ENCODE measurements at regions not wholly inside any gene's neighbourhood (a gene's known extent, or its start where the extent isn't known, plus 50 kb on each side); places are given as distances from the start of the nearest gene placed in this dataset.
"Not testable (repeated sequence)": the region's sequence is repeated elsewhere in the genome, so short reads cannot be mapped to it uniquely, and the experiment has no call there.

DNA sequence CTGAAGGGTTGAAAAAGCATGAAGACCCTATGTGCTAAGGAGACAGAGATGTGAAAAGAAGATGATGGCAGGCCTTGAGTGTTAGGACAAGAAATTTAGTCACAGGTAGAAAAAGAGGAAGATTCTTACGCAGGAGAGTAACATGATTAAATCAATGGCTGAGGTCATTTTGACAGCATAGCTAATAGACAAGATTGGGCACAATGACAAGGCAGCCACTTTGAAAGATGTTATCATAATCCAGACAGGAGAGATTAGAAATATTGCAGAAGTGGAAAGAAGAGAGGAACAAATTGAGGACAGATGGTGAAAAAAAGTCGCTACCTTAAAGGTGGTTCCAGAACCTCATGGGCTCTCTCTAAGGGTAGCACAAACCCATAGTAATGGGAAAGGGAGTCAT lies 228.8 kb upstream of the DDHD1 start:
- no peak for DNase-seq

DNA sequence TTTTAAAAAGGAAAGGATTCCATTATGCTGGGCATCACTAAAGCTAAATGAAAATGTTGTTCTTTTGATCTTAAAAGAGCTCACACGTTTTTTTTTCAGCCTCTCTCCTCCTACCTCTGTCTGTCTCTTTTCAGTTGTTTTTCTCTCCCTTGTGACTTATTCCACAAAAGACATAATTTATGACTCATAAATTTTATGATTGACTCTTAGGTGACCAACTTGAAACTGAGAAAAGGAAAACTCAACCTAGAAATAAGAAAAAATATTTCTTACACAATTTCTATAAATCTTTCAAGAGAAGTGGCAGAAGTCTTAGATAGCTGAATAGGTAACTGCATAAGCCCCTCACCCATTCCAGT lies 227.7 kb upstream of the DDHD1 start:
- no peak for DNase-seq

DNA sequence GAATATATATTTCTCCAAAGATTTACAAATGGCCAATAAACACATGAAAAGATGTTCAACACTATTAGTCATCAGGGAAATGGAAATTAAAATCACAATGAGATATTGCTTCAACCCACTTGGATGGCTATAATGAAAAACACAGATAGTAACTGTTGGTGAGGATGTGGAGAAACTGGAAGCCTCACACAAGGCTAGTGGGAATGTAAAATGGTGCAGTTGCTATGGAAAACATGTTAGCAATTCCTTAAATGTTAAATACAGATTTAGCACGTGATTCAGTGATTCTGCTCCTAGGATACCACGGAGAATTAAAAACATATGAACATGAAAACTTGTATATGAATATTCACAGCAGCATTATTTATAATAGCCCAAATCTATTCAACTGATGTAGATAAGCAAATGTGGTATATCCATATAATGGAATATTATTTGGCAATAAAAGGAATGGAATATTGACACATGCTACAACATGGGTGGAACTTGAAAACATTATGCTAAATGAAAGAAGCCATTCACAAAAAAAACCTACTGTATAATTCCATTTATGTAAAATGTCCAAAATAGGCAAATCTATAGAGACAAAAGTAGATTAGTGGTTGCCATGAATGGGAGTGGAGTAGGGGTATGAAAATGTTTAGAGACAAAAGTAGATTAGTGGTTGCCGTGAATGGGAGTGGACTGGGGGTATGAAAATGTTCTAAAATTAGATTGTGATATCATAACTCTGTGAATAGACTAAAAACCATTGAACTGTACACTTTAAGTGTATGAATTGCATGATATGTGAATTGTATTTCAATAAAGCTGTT lies 227.1 kb upstream of the DDHD1 start:
- DNase-seq = no peak

DNA sequence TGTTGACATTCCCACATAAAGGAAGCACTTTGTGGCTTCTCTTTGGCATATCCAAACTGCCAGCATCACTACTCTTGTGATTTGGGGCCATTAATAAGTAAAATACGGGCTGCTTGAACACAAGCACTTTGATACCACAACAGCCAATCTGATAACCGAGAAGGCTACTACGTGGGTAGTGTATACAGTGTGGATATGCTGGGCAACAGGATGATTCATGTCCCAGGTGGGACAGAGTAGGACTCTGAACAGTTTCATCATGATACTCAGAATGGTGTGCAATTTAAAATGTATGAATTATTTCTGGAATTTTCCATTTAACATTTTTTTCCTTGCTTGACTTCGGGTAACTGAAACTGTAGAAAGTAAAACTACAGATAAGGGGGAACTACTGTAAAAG lies 225.0 kb upstream of the DDHD1 start:
- no peak for DNase-seq

DNA sequence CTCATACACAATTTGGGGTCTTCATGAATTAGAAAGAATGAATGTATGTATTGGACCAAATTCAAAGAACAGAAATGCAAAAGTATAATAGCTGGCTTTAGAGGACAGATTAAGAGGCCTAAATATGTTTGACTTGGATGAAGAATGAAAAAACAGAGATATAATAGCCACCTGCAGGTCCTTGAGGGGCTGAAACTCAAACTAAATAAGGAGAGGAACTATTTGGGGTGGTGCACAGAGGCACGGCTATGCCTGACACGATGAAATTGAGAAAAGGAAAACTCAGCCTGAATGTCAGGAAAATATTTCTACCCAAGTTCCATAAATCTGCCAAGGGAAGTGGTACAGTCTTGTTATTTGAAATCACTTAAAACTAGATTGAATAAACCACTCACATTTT lies 222.9 kb upstream of the DDHD1 start:
- DNase-seq = no peak

DNA sequence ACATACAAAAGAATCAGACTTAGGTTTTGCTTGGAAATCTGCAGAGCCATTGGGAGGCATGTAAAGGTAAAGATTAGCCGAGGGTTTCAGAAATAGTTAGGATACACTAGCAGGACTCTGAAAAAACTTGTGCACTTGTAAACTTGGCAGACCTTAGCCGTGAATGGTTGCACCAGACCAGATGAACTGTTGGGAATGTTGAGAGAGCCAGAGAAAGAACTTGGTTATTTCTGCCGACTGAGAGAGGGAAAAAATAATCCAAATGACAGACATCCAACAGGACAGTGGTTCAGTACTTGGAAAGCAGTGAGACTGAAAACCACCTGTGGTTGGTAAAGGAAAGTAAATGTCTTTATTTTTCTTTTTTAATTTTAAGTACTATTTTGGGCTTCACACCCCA lies 222.5 kb upstream of the DDHD1 start:
- no peak for DNase-seq

DNA sequence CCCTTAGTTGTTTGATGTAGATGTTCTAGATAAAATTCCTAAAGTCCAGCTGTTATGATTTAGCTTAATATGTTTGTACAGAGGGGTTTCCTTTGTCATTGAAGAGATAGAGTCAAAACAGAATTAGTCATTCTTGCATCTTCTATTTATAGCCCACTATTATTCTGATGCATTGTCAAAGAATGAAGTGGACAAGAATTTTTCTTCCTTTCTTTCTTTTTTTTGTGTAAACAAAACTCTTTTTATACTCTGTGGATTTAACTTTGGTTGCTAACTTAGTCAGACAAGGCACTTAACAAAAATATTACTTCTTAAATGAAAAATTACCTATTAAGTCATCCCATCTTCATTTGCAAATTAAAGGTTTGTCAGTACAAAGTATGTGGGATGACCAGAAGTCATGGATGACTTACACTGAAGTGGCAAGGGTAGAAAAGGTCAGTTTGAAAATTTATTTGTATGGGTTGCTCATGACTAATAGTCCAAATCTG lies 215.6 kb upstream of the DDHD1 start:
- no peak for DNase-seq

DNA sequence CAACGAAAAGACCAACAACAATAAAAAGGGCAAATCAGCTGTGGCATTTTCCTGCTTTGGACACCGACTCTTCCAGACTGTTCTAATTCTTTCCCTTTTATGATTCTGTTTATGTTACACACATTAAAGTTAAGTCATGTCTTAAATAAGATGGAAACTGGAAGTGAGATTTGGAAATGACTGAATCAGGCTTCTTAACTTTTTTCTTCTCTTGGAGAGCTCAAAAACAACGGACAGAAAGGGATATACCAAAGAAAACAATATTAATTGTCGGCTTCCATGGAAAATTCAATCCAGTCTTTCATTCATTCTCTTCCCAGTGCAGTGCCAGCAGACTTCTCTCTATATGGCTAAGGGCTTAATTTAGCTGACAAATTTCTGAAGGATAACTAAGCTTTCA lies 214.9 kb upstream of the DDHD1 start:
- no peak for DNase-seq

DNA sequence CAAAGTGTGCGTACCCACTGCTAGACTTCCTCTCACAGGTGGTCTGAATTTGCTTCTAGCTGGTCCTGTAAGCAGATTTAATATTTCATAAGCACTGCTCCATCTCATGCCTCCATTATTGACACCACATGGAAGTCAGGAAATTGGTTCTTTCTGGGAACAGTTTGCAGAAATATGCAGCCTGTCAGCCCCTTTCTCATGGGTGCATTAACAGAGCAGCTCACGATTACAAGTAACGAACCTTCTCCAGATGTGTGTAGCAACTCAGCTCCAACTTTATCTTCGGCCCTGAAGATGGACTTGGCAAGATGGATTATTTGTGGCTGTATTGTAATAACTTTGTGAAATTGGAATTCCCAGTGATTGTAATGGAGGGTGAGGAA lies 214.5 kb upstream of the DDHD1 start:
- no peak for DNase-seq

DNA sequence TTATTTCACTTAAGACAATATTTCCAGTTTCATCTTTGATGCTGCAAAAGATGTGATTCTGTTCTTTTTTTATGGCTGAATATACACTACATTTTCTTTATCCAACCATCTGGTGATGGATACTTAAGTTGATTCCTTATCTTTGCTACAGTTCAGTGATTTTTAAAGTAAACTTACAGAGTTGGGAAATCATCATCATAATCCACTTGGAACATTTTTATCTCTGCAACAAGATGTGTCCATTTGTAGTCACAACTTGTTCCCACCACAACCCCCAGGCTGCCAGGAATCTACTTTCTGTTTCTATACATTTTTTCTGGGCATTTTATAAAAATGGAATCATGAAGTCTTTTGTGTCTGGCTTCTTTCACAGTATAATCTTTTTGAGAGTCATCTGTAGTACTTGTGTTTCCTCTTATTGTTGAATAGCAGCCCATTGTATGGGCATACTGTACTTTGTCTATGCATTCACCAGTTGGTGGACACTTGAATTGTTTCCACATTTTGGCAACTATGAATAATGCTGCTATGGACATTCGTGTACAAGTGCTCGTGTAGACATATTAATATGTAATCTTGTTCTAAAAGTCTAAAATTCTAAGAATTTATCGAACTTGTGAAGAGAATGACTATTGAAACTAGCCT lies 212.5 kb upstream of the DDHD1 start:
- DNase-seq = no peak

DNA sequence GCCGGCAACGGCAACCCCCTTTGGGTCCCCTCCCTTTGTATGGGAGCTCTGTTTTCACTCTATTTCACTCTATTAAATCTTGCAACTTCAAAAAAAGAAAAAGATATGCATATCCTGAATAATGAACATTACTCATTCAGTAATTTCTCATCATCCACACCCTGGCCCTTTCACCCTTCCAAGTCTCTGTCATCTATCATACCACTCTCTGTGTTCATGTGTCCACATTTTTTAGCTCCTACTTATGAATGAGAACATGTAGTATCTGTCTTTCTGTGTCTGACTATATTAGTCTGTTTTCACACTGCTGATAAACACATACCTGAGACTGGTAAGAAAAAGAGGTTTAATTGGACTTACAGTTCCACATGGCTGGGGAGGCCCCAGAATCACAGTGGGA lies 209.8 kb upstream of the DDHD1 start:
- DNase-seq = not testable (repeated sequence)

DNA sequence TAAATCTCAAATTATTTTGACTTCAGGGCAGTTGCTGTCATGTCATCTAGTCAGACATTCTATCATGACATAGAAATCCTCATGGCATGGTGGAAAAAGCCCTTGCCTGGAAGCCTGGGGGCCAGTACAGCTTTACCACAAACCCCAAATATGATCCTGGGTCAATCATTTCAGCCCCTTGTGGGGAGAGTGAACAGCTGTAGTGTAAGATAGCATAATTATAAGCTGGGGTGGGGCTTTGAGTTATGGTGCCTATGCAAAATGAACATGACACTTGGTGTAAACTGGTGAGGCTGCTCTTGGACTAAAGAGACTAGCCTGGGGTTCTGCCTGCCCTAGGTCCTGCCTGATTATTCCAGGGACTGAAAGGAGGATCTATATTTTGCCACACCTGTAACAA lies 207.7 kb upstream of the DDHD1 start:
- DNase-seq = no peak

DNA sequence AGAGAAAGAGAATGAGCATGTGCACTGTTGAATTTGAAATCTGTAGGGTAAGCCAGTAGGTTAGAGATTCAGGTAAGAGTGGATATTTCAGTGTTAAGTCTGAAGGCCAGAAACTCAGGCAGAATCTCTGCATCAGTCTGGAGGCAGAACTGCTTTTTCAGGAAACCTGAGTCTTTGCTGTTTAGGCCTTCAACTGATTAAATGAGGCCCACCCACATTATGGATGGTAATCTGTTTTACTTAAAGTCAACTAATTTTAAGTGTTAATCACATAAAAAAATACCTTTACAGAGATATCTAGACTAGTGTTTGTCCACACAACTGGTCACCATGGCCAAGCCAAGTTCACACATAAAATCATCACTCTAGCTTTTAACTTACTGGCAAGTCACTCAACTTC lies 205.0 kb upstream of the DDHD1 start:
- no peak for DNase-seq

DNA sequence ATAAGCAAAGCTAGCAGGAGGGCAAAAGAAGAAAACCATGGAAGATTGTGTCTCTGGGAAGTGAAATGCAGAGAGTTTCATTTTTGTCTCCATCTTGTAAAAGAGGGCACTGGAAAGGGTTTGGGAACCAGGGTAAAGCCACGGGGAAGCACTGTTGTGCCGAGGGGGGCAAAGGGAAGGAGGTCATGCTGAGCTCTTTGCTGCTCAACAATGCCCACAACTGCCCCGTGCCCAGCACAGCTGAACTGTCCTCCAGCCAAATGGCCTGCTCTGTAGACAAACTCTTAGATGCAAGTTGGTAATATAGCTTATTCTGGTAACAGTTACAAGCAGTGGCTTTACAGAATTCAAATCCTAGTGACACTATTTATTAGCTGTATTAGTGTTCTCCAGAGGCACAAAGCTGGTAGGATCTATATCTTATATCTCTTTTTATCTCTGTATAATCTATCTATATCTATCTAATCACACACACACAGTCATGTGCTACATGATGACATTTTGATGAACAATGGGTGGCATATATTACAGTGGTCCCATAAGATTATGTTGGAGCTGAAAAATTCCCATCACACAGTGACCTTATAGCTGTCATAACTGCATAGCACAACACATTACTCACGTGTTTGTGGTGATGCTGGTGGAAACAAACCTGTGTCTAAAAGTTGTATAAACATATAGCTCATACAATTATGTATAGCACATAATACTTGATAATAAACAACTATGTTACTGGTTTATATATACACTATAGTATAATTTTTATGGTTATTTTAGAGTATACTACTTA lies 203.4 kb upstream of the DDHD1 start:
- no peak for DNase-seq

DNA sequence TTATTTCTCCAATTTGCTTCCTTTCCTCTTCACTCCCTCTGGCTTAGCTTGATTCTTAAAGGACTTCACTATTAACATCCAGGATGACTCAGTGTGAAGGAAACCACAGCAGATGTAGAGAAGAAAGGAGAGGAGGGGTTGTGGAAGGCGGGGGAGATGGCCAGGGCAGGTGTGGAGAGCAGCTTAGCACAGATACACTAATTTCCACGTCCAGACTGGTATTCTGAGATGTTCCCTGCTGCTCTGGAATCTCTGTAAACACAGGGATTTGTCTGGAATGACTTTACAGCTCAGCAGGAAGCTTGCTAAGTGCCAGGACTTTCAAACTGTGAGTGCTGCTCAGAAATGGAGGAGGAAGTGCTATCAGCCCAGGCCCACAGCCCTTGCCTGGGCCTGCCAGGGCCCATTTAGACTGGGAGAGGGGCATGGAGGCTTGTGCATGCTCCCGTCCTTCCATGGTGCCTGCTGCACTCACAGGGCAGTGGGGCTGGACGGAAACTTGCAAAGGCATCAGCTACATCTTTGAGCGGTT lies 202.5 kb upstream of the DDHD1 start:
- DNase-seq = peak; percentile 16

DNA sequence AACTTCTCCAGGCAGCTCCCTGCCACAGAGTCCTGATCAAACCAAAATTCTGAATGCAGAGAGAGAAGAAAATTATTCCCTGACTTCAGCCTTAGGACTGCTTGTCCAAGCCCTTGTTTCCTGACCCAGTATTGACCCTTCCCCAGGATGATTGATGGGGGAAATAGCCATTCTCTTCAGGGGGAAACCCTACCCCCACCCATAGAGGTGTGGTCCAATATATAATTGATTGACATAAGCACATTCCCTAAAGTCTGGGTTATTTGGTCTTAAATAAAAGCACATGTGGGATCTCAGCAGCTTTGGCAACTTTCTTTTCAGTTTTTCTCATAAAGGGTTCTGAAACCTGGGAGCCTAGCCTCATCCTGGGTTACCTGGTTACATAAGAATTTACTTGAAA lies 201.2 kb upstream of the DDHD1 start:
- no peak for DNase-seq

DNA sequence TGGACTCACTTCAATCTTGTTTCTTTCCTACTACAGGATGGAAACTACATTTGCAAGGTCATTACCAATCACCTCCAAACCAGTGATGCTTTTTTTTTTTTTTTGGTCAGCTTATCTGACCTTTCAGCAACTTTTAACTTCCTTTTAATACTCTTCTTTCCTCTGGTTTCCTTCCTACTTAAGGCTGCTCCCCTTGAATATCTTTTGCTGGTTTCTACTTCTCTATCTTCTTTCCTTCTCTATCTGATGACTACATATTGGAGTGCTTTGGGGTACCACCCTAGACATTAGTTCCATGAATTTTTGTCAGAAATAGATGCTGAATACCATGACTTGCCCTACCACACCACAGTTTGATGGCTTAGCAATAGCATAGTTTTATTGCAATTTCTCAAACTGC lies 197.7 kb upstream of the DDHD1 start:
- no peak for DNase-seq

DNA sequence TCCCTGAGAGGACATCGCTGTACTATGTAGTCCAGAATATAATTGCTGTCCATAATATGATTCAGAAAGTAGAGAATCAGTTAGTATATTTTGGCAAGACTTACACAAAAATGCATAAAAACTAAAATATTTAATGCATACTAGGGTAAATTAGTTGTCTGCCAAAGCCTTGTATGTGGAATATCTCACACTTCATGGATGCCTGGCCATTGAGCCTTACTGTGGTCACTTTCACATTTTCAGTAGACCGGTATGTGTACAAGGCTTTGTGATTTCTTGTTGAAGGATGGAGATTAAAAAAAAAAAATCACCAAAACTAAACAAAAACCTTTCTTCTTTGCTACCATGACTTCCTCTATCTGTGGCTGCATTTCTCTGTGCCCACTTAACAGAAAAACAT lies 197.3 kb upstream of the DDHD1 start:
- DNase-seq = no peak

DNA sequence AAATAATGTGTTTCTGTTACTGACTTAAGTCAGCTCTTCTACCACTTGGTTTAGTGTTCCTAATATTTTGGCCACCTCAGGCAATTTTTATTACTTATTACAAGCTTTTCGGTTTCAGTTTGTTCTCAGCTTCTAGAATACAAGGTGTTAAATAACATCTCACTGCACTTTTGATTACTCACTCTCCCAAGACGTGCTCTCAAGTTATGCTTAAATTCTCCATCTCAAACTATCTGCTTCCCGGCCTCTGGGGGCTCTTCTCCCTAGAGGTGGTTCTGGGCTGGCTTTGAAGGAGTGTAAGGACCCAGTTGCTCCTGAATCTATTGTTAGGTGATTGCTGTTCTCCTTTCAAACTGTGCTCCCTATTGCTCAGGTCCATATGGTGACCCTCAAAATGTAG lies 193.9 kb upstream of the DDHD1 start:
- DNase-seq = no peak

DNA sequence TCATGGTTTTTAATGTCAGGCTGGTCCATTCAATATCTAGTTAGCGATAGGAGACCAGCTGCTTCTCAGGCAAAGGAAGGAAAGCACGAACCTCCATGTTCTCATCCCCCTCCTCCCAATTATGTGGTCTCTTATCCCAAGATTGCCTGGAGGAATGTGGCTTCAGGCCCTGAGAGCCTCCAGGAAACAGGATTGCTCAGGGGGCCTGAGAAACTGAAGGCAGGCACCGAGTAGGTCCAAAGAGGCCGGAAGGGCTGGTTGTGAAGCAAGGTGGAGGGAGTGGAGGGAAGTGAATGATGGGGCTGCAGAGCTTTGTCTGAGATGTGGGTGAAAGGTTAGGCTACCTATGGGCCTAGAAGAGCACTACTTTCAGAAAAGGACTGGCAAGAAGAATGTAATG lies 188.2 kb upstream of the DDHD1 start:
- DNase-seq = no peak

DNA sequence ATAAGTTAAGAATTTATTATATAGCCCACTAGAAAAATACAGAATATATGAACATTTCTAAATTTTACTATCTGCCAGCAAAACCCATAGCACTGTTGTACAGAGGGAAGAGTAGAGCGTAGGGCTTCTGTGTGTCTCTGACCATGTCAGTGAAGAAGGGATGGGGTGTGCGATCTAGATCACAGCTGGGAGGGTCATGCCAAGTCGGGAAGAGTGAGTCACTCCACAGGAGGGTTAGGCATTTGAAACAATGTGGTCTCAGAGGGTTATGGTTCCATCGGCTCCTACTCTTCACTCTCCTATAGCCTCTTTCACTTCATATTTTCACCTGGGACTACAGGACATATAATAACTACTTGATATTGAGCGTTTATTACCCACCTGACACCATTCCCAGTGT lies 185.1 kb upstream of the DDHD1 start:
- no peak for DNase-seq

DNA sequence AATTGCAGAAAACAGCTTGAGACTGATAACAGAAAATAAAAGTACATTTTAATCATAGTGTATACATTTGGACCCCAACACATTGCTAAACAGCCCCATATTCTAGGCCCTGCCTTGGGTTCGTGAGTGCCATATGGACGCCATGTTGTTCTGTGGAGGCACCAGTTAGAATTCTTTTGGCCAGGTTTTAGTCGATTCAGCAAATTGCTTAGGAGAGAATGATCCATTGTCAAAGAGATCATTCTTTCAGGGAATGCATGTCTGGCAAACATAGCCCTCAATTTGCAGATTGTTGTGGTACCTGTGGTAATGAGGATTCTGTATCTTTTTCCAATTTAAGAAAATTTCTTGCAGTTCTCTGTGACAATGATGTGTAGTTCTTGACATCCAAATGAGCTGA lies 183.6 kb upstream of the DDHD1 start:
- no peak for DNase-seq

DNA sequence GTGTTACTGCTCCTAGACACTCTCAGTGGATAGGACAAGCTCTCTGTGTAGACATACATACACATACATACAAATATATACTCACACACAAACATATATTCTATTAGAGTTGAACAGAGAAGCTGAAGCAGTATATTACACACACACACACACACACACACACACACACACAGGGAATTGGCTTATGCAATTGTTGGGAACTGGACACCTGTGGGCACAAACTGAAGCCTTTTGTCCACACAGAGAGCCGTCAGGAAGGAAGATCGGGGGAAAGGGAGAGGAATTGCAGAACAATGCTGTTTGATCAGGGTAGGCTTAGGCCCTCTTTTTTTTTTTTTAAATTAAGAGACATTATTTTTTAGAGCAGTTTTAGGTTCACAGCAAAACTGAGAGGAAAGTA lies 180.7 kb upstream of the DDHD1 start:
- DNase-seq = no peak

DNA sequence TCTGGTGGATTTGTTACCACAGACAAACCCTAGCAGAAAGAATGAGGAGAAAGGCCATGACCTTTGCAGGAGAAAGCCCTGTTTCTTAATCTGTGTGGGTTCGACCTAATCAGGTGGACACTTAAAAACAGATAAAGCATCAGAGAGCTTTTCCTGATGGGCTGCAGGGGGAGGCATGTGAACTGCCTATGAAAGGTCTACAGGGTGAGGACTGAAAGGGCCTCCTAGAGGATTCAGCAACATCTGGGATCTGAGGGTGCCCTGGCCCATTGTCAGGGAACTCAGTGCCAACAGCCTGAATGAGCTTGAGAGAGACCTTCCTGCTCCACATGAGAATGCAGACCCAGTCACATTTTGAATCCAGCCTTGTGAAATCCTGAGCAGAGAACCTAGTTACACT lies 178.8 kb upstream of the DDHD1 start:
- DNase-seq = no peak

Data from GDM1 (cell line).